ENCODE measurements at regions not wholly inside any gene's neighbourhood (a gene's known extent, or its start where the extent isn't known, plus 50 kb on each side); places are given as distances from the start of the nearest gene placed in this dataset.
A peak's percentile ranks its signal among the peaks of the same experiment; 100 is the strongest.

GRCh38 chr18:68178921-68179320, 536.0 kb downstream of the TMX3 start:
- H3K27ac ChIP-seq (ENCODE audit: low read length): no peak overlapping the region
- ATAC-seq: no peak
- TF ChIP-seq REST (IDR thresholded peaks at IDR 0.05; ENCODE audit: insufficient read depth in 1 of 2, low read depth in 2 of 2, low read length in 1 of 2): no peak
- no peak for TF ChIP-seq SIN3A (IDR thresholded peaks at IDR 0.05; ENCODE audit: borderline replicate concordance, insufficient read depth, low read depth, low read length)
- TF ChIP-seq CTCF (IDR thresholded peaks at IDR 0.05): no peak
- no peak for TF ChIP-seq POLR2AphosphoS5 (IDR thresholded peaks at IDR 0.05; ENCODE audit: low read depth, low read length)
- TF ChIP-seq TCF7L2 (IDR thresholded peaks at IDR 0.05; ENCODE audit: low read depth, low read length): no peak
- DNase-seq (ENCODE audit: low read depth, low spot score): no peak
- H3K4me3 ChIP-seq (ENCODE audit: low read depth in 2 of 2, low read length in 2 of 2): no peak overlapping the region
- no peaks in the 10 kb centered on the region for H3K9me3 ChIP-seq (ENCODE audit: control insufficient read depth, insufficient read depth, low read depth, low read length)
- POLR2A ChIA-PET: no interaction called here
- BruUV-seq (replicated peaks): no TSS peak
- in situ Hi-C loops (cut with HindIII; ENCODE audit: low pct_unique_long_range_greater_than_20kb, low sequenced_read_pairs) (no loop called here), intact Hi-C loops (cut with micrococcal nuclease; ENCODE audit: unreplicated experiment) (no loop called here)
- no peaks in the 10 kb centered on the region for H3K27me3 ChIP-seq (ENCODE audit: control insufficient read depth, insufficient read depth, low read length)
- no peaks in the 10 kb centered on the region for H3K36me3 ChIP-seq (ENCODE audit: control insufficient read depth, insufficient read depth, low read length)
- CTCF ChIA-PET: no interaction called here
- H3K4me1 ChIP-seq (ENCODE audit: control insufficient read depth, insufficient read depth, low read length): no peaks in the 10 kb centered on the region

GRCh38 chr18:68177807-68178702, 536.9 kb downstream of the TMX3 start:
- DNase-seq (ENCODE audit: low read depth, low spot score) (peak; percentile 32), ATAC-seq (no peak)
- in situ Hi-C loops (cut with HindIII; ENCODE audit: low pct_unique_long_range_greater_than_20kb, low sequenced_read_pairs) (no loop called here), intact Hi-C loops (cut with micrococcal nuclease; ENCODE audit: unreplicated experiment) (no loop called here)
- POLR2A ChIA-PET: no interaction called here
- Histone ChIP-seq H3K9me3 (ENCODE audit: control insufficient read depth, insufficient read depth, low read depth, low read length) (no peaks in the 10 kb centered on the region), H3K36me3 (ENCODE audit: control insufficient read depth, insufficient read depth, low read length) (no peaks in the 10 kb centered on the region), H3K27me3 (ENCODE audit: control insufficient read depth, insufficient read depth, low read length) (no peaks in the 10 kb centered on the region), H3K27ac (ENCODE audit: low read length) (no peak overlapping the region), H3K4me1 (ENCODE audit: control insufficient read depth, insufficient read depth, low read length) (no peaks in the 10 kb centered on the region), H3K4me3 (ENCODE audit: low read depth in 2 of 2, low read length in 2 of 2) (no peak overlapping the region)
- CTCF ChIA-PET: no interaction called here
- TF ChIP-seq SIN3A (IDR thresholded peaks at IDR 0.05; ENCODE audit: borderline replicate concordance, insufficient read depth, low read depth, low read length) (no peak), CTCF (IDR thresholded peaks at IDR 0.05) (no peak), TCF7L2 (IDR thresholded peaks at IDR 0.05; ENCODE audit: low read depth, low read length) (no peak), POLR2AphosphoS5 (IDR thresholded peaks at IDR 0.05; ENCODE audit: low read depth, low read length) (no peak), REST (IDR thresholded peaks at IDR 0.05; ENCODE audit: insufficient read depth in 1 of 2, low read depth in 2 of 2, low read length in 1 of 2) (no peak)
- BruUV-seq (replicated peaks): no TSS peak
